LNCAP (cell line): ENCODE measurements at regions not wholly inside any gene's neighbourhood (a gene's known extent, or its start where the extent isn't known, plus 50 kb on each side); places are given as distances from the start of the nearest gene placed in this dataset.

ENCODE experiments used
- TF ChIP-seq, protein P1 (sequence below): fragments of 450-650 bp; IDR thresholded peaks from 2 replicates; pipeline ENCODE4 v1.5.1; 2017; ENCODE audit warnings: mild to moderate bottlenecking

DNA sequence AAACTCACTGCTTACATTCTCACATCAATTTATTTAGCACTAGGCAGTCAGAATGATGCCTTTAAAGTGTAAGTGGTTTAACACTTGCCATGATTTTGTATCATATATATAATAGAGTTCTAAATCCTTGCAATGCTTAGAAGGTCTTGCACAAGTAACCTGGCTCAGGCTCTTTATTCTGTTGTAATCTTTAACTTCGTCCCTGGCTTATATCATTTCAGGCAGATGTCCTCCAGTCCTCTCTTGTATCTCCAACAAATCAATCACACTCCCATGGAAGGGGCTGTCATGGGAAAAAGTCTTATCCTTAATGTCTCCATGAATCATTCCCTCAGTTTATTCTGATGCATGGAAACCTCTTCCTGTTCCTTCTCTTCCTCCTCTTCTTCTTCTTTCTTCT, 841.6 kb upstream of the B3GALT2 start:
- TF ChIP-seq, protein P1, sequence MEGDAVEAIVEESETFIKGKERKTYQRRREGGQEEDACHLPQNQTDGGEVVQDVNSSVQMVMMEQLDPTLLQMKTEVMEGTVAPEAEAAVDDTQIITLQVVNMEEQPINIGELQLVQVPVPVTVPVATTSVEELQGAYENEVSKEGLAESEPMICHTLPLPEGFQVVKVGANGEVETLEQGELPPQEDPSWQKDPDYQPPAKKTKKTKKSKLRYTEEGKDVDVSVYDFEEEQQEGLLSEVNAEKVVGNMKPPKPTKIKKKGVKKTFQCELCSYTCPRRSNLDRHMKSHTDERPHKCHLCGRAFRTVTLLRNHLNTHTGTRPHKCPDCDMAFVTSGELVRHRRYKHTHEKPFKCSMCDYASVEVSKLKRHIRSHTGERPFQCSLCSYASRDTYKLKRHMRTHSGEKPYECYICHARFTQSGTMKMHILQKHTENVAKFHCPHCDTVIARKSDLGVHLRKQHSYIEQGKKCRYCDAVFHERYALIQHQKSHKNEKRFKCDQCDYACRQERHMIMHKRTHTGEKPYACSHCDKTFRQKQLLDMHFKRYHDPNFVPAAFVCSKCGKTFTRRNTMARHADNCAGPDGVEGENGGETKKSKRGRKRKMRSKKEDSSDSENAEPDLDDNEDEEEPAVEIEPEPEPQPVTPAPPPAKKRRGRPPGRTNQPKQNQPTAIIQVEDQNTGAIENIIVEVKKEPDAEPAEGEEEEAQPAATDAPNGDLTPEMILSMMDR: no peak

DNA sequence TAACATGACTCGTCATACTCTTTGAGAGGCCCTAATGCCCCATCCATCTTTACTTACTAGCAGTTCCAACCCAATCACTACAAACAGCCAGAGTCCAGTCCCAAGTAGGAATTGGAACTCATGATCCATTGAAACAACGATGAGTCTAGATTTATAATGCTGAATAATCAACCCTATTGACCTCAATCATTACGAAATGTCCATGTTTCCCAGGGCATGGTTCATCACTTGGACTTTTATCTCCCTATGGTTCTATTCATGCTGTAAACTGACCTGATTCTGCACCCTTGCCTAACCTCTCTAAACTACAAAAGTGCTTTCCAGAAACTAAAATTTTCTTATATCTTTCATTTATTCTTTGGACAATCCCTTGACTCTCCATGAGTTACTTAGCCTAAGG, 840.0 kb upstream of the B3GALT2 start:
- TF ChIP-seq, protein P1: no peak

DNA sequence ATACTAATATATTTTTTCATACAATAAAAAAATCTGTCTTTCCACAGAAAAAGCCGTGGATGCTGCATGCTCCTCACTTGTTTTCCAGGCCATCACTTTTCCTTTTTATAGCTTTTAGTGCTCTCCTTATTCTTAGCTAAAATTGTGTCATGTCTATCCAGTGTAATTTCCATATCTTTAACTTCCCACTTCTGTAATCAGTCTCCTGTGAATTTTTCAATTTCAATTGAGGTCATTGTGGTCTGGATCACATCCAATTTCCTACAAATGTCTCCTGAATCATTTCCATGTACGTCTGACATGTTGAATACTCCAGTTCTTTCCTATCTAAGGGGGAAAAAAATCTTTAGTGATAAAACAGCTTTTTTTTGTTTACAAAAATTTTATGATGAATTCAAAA, 838.2 kb upstream of the B3GALT2 start:
- TF ChIP-seq, protein P1: no peak

DNA sequence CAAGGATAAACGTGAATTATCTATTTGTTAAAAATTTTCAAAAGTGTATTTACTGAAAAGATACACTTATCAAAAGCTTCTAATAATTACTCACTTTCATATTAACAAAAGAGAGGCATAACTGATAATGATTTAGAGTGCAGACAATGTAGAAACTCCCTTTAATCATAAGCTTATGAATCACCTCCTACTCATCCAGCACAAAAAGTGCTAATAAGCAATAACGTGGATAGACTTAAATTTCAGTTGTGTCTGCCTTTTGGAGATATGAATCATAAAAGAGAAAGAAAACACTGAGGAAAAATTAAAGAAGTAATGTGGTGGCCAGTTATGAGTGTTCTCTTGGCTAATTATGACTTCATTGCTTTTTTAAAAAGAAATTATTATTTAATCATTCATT, 827.6 kb upstream of the B3GALT2 start:
- TF ChIP-seq, protein P1: no peak

DNA sequence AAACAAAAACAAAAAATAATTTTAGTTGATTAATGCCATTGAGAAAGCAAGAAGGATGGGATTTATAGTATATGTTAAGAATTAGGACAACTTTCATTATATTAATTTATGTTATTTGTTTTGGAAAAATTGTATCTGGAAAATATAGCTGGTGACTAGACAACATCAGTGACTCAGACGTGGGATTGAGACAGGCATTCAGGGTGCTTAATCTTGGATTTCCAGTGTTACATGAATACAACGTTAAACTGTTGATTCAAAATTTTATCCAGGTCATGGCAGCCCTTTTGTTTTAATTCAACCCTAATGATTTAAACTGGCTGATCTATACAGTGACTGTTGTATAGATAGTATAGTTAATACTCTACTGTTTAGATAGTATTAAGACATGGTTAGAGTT, 827.1 kb upstream of the B3GALT2 start:
- TF ChIP-seq, protein P1: no peak

DNA sequence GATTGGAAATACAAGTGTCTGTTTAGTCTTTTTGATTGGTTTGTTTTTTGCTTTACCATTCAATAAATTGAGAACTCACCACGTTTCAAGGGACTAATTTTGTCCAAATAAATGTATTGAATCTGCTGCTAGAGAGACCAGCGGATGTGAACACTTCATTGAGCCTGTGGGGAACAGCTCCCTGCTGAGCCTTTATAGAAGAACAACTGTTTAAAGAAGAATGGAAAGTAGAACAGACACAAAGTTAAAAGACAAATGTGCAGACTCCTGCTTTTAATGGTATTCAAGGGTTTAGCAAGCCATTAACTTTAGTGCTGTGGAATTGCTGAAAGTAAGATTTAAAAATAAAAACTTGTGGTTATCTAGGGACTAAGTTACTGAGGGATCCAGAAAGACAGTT, 817.7 kb upstream of the B3GALT2 start:
- TF ChIP-seq, protein P1: no peak

DNA sequence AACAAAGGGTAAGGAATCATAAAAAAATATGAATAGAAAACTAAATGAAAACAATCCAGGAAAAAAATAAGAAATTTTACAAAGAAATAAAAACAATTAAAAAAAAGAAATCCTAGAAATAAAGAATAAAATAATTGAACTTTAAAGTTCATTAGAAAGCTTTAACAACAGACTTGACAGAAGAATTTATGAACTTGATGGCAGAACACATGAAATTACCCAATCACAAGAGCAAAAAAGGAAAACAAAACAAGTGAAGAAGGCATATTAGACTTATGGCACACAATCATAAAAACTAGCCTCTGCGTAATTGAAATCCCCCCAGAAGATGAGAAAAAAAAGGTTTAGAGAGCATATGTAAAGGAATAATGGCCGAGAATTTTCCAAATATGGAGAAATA, 802.5 kb upstream of the B3GALT2 start:
- TF ChIP-seq, protein P1: no peak

DNA sequence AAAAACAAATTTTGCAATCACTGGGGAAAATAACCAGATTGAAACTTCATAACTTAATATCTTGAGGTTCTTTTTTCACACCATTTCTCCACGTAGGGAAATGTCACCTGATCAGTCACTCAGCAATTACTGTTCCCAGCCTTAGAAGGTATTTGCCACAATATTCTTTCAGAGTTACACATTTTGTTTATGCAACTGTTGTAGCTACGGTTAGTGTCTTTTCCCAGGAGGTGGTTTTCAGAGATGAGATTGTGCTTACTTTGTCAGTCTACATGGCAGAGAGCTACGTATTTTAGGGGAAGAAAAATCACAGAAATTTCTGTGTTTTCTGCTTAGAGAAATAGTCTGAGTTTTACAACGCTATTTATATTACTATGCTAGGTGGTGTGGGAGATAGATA, 792.8 kb upstream of the B3GALT2 start:
- TF ChIP-seq, protein P1: no peak
